SK-N-SH (cell line): ENCODE measurements at regions not wholly inside any gene's neighbourhood (a gene's known extent, or its start where the extent isn't known, plus 50 kb on each side); places are given as distances from the start of the nearest gene placed in this dataset.

Source experiments
- CTCF ChIA-PET: fragments of 300-600, 350-600 bp; formaldehyde crosslinking; extraction: SDS; loops from one replicate; lab custom pipeline; 2021; lab: Yijun Ruan, JAX
- POLR2A ChIA-PET: fragments of 350-600 bp; sonication (Branson Sonifier 250); formaldehyde crosslinking; extraction: SDS; loops from one replicate; lab custom pipeline; 2020; ENCODE audit warnings: antibody characterized with exemption, inconsistent platforms; lab: Yijun Ruan, JAX
- DNase-seq: peaks from one replicate; pipeline ENCODE4 v3.0.0; 2012
- H2AFZ ChIP-seq: fragments of 200-600 bp; sonication (generic); 2 replicates; pipeline ENCODE4 v1.8.1; 2016; ENCODE audit warnings: antibody characterized with exemption, mild to moderate bottlenecking, low read depth
- H3F3A ChIP-seq: fragments of 200-600 bp; sonication (generic); replicated peaks from 2 replicates; pipeline ENCODE3; 2016; ENCODE audit warnings: antibody characterized with exemption, mild to moderate bottlenecking; ENCODE audit not compliant: insufficient read depth
- H3K27ac ChIP-seq, 2 experiments: fragments of 200-500 bp in 1 of 2; fragments of 200-600 bp in 1 of 2; sonication (Bioruptor generic) in 1 of 2; sonication (generic), shearing (Covaris generic) in 1 of 2; 2 replicates each; pipeline versions ENCODE4 v1.5.1 to v1.6.1; 2014 to 2016; ENCODE audit warnings: low read depth in 2 of 2, inconsistent platforms in 1 of 2, low read length in 1 of 2, mild to moderate bottlenecking in 1 of 2, mixed read lengths in 1 of 2
- H3K27me3 ChIP-seq: fragments of 200-600 bp; sonication (generic), shearing (Covaris generic); 2 replicates; pipeline ENCODE4 v1.6.1; 2016; ENCODE audit warnings: mixed run types; ENCODE audit not compliant: insufficient read depth
- H3K36me3 ChIP-seq, 2 experiments: fragments of 200-500 bp in 1 of 2; fragments of 200-600 bp in 1 of 2; sonication (Bioruptor generic) in 1 of 2; sonication (generic) in 1 of 2; replicated peaks in 1 of 2; 2 replicates each; pipeline versions ENCODE3 to v1.5.1; 2014 to 2016; ENCODE audit warnings: low read length in 1 of 2, mild to moderate bottlenecking in 1 of 2; ENCODE audit not compliant: insufficient read depth in 2 of 2, control insufficient read depth in 1 of 2
- H3K4me1 ChIP-seq, 2 experiments: fragments of 200-500 bp in 1 of 2; fragments of 200-600 bp in 1 of 2; sonication (Bioruptor generic) in 1 of 2; sonication (generic), shearing (Covaris generic) in 1 of 2; 2 replicates each; pipeline versions ENCODE4 v1.5.1 to v1.6.1; 2014 to 2016; ENCODE audit warnings: low read depth in 1 of 2, low read length in 1 of 2, mixed run types in 1 of 2; ENCODE audit not compliant: insufficient read depth in 2 of 2, control insufficient read depth in 1 of 2
- H3K4me2 ChIP-seq: fragments of 200-600 bp; sonication (generic), shearing (Covaris generic); 2 replicates; pipeline ENCODE4 v1.6.1; 2017; ENCODE audit warnings: mixed run types
- H3K4me3 ChIP-seq, 2 experiments: fragments of 200-500 bp in 1 of 2; fragments of 200-600 bp in 1 of 2; sonication (Bioruptor generic) in 1 of 2; sonication (generic), shearing (Covaris generic) in 1 of 2; 2 replicates each; pipeline versions ENCODE4 v1.5.1 to v1.8.1; 2014 to 2016; ENCODE audit warnings: low read depth in 2 of 2, inconsistent platforms in 1 of 2, low read length in 1 of 2, mild to moderate bottlenecking in 1 of 2, mixed read lengths in 1 of 2, moderate library complexity in 1 of 2
- H3K79me2 ChIP-seq: fragments of 200-600 bp; sonication (generic); 2 replicates; pipeline ENCODE4 v1.8.1; 2017; ENCODE audit warnings: mild to moderate bottlenecking; ENCODE audit not compliant: insufficient read depth
- H3K9ac ChIP-seq: fragments of 200-600 bp; sonication (generic); 2 replicates; pipeline ENCODE4 v1.6.1; 2017; ENCODE audit warnings: mixed run types
- H3K9me2 ChIP-seq: fragments of 200-600 bp; sonication (generic); 2 replicates; pipeline ENCODE4 v1.6.1; 2017; ENCODE audit warnings: mixed run types
- H3K9me3 ChIP-seq: fragments of 200-600 bp; sonication (generic); 2 replicates; pipeline ENCODE4 v1.6.1; 2017; ENCODE audit warnings: mixed run types, mild to moderate bottlenecking, moderate library complexity
- H4K20me1 ChIP-seq: fragments of 200-600 bp; sonication (generic); 2 replicates; pipeline ENCODE4 v1.6.1; 2017; ENCODE audit warnings: mild to moderate bottlenecking, mixed run types; ENCODE audit not compliant: insufficient read depth
- CTCF ChIP-seq: fragments of 200-600 bp; sonication (generic); IDR thresholded peaks from 2 replicates; pipeline ENCODE4 v1.6.1; 2017; ENCODE audit warnings: antibody characterized with exemption, mild to moderate bottlenecking, moderate library complexity
- FOSL2 ChIP-seq: IDR thresholded peaks from 2 replicates; pipeline ENCODE4 v1.4.0; 2012; ENCODE audit warnings: low read depth, mild to moderate bottlenecking, moderate library complexity, borderline replicate concordance
- FOXJ3 ChIP-seq: sonication (generic); formaldehyde crosslinking; IDR thresholded peaks from 2 replicates; pipeline ENCODE4 v1.5.1; 2020; ENCODE audit warnings: mild to moderate bottlenecking, missing genetic modification reagents
- GATA2 ChIP-seq: sonication (generic); formaldehyde crosslinking; IDR thresholded peaks from 2 replicates; pipeline ENCODE4 v1.5.0; 2020; ENCODE audit warnings: mild to moderate bottlenecking, missing genetic modification reagents
- IRF3 ChIP-seq: fragments of 150-350 bp; IDR thresholded peaks from 2 replicates; pipeline ENCODE4 v1.6.1; 2016; ENCODE audit warnings: mild to moderate bottlenecking, low read depth, low read length
- JUND ChIP-seq: IDR thresholded peaks from 2 replicates; pipeline ENCODE4 v1.4.0; 2012
- MAX ChIP-seq: IDR thresholded peaks from 2 replicates; pipeline ENCODE4 v1.4.0; 2012; ENCODE audit warnings: low read depth
- NFIC ChIP-seq: IDR thresholded peaks from 2 replicates; pipeline ENCODE4 v1.4.0; 2012; ENCODE audit warnings: borderline replicate concordance
- POLR2AphosphoS5 ChIP-seq: IDR thresholded peaks from 2 replicates; pipeline ENCODE4 v1.6.1; 2012; ENCODE audit warnings: low read depth, low read length
- REST ChIP-seq: IDR thresholded peaks from 2 replicates; pipeline ENCODE4 v1.6.1; 2012; ENCODE audit warnings: mild to moderate bottlenecking, low read depth, low read length, moderate library complexity
- TAF1 ChIP-seq: IDR thresholded peaks from 2 replicates; pipeline ENCODE4 v1.6.1; 2012; ENCODE audit warnings: low read depth, mild to moderate bottlenecking, low read length, moderate library complexity, borderline replicate concordance
- TCF12 ChIP-seq: IDR thresholded peaks from 2 replicates; pipeline ENCODE4 v1.4.0; 2012
- USF1 ChIP-seq: IDR thresholded peaks from 2 replicates; pipeline ENCODE4 v1.4.0; 2012; ENCODE audit warnings: low read depth, borderline replicate concordance
- USF2 ChIP-seq: fragments of 150-350 bp; IDR thresholded peaks from 2 replicates; pipeline ENCODE4 v1.6.1; 2017; ENCODE audit warnings: antibody characterized with exemption, low read length, low read depth, borderline replicate concordance
- YY1 ChIP-seq: IDR thresholded peaks from 2 replicates; pipeline ENCODE4 v1.4.0; 2012; ENCODE audit warnings: low read depth, mild to moderate bottlenecking
- ZBTB33 ChIP-seq: IDR thresholded peaks from 2 replicates; pipeline ENCODE4 v1.4.0; 2012; ENCODE audit warnings: low read depth, borderline replicate concordance
- WGBS: methylation state at CpG from one replicate; pipeline ENCODE4 v1.1.6; 2017; ENCODE audit warnings: low lambda C conversion rate; 5-methylcytosine and 5-hydroxymethylcytosine counted together

- H2AFZ ChIP-seq, result no peak overlapping the region
- no peaks in the 10 kb centered on the region for H3K9me3 ChIP-seq
- no peak overlapping the region for H3K4me2 ChIP-seq
- POLR2A ChIA-PET, result no interaction called here
- no peak for DNase-seq
- CTCF ChIA-PET, result interaction anchor here (0.8 to 0.9 kb wide), 2 partner anchors 12 to 19 kb away, joined by 3 read pairs; no protein-coding TSS in a partner anchor
- no peaks in the 10 kb centered on the region for H3K36me3 ChIP-seq
- no peaks in the 10 kb centered on the region for H4K20me1 ChIP-seq
- H3K79me2 ChIP-seq, result no peaks in the 10 kb centered on the region
- WGBS, result 22% methylated on average over 2 of the region's 2 CpGs
- no peak overlapping the region for H3K9ac ChIP-seq
- no peak overlapping the region for H3K4me3 ChIP-seq
- no peaks in the 10 kb centered on the region for H3F3A ChIP-seq
- H3K27me3 ChIP-seq, result no peaks in the 10 kb centered on the region
- no peaks in the 10 kb centered on the region for H3K9me2 ChIP-seq
- H3K27ac ChIP-seq, result no peak overlapping the region
- TF ChIP-seq NFIC (no peak), TCF12 (no peak), USF1 (no peak), FOSL2 (no peak), POLR2AphosphoS5 (no peak), FOXJ3 (CRISPR knock-in tag) (no peak), ZBTB33 (no peak), JUND (no peak), GATA2 (no peak), REST (no peak)
- TF ChIP-seq, all 33 proteins: peak for 0
- H3K4me1 ChIP-seq, result no peaks in the 10 kb centered on the region; a peak in 1 of 4 replicates
Measured at GRCh38 chr13:84774111-84774510, 891.8 kb upstream of the SLITRK1 start.

- Histone ChIP-seq H3K9ac (no peak overlapping the region), H3K36me3 (no peaks in the 10 kb centered on the region), H3K9me3 (no peaks in the 10 kb centered on the region), H2AFZ (no peak overlapping the region), H3K4me1 (no peaks in the 10 kb centered on the region), H3K79me2 (no peaks in the 10 kb centered on the region), H3K9me2 (peaks cover 4% of the 10 kb centered on the region; the same call in 1 of the 2 replicates), H3F3A (no peaks in the 10 kb centered on the region), H3K27ac (no peak overlapping the region), H3K27me3 (no peaks in the 10 kb centered on the region), H3K4me3 (no peak overlapping the region), H4K20me1 (no peaks in the 10 kb centered on the region), H3K4me2 (no peak overlapping the region)
- WGBS, result 90% methylated on average over 1 of the region's 1 CpG
- ChIA-PET CTCF (no interaction called here), POLR2A (no interaction called here)
- no peak for TF ChIP-seq TAF1
- no peak for TF ChIP-seq USF2
- TF ChIP-seq YY1, result no peak
- no peak for TF ChIP-seq MAX
- no peak for TF ChIP-seq CTCF
- no peak for TF ChIP-seq IRF3
- no peak for DNase-seq
Measured at GRCh38 chr13:84760956-84761355, 878.7 kb upstream of the SLITRK1 start.
